SKM-1 (cell line): ENCODE measurements at regions not wholly inside any gene's neighbourhood (a gene's known extent, or its start where the extent isn't known, plus 50 kb on each side); places are given as distances from the start of the nearest gene placed in this dataset.
"Not testable (repeated sequence)": the region's sequence is repeated elsewhere in the genome, so short reads cannot be mapped to it uniquely, and the experiment has no call there.

Experiments used
- DNase-seq: peaks from one replicate; lab custom pipeline; 2025; ENCODE audit not compliant: unreplicated experiment; lab: John Stamatoyannopoulos, UW

- DNase-seq: not testable (repeated sequence)
Observed at GRCh38 chr7:26424319-26424718, 132.7 kb downstream of the SNX10 start.

GRCh38 chr7:26425655-26426054 lies 134.0 kb downstream of the SNX10 start:
- no peak for DNase-seq

GRCh38 chr7:26426096-26426495 lies 134.4 kb downstream of the SNX10 start:
- DNase-seq: no peak

GRCh38 chr7:26428571-26428970 lies 136.9 kb downstream of the SNX10 start:
- no peak for DNase-seq

- no peak for DNase-seq
Observed at GRCh38 chr7:26429168-26429567, 137.5 kb downstream of the SNX10 start.

GRCh38 chr7:26434974-26435373 lies 143.3 kb downstream of the SNX10 start:
- DNase-seq: no peak

GRCh38 chr7:26437003-26437532 lies 145.4 kb downstream of the SNX10 start:
- no peak for DNase-seq

- no peak for DNase-seq
Observed at GRCh38 chr7:26438078-26438477, 146.4 kb downstream of the SNX10 start.

GRCh38 chr7:26439521-26440232 lies 148.0 kb downstream of the SNX10 start:
- DNase-seq: no peak

GRCh38 chr7:26440233-26441001 lies 148.8 kb downstream of the SNX10 start:
- no peak for DNase-seq

- DNase-seq: no peak
Observed at GRCh38 chr7:26441002-26441521, 149.4 kb downstream of the SNX10 start.

- DNase-seq: no peak
Observed at GRCh38 chr7:26441611-26442277, 150.1 kb downstream of the SNX10 start.

GRCh38 chr7:26443006-26443405 lies 151.3 kb downstream of the SNX10 start:
- no peak for DNase-seq

- no peak for DNase-seq
Observed at GRCh38 chr7:26443751-26444150, 152.1 kb downstream of the SNX10 start.

GRCh38 chr7:26444555-26444954 lies 152.9 kb downstream of the SNX10 start:
- DNase-seq: no peak

GRCh38 chr7:26447116-26447515 lies 155.5 kb downstream of the SNX10 start:
- DNase-seq: no peak

- no peak for DNase-seq
Observed at GRCh38 chr7:26449175-26450165, 157.8 kb downstream of the SNX10 start.

GRCh38 chr7:26451997-26452396 lies 160.3 kb downstream of the SNX10 start:
- DNase-seq: no peak

GRCh38 chr7:26454180-26454579 lies 162.5 kb downstream of the SNX10 start:
- DNase-seq: no peak

- no peak for DNase-seq
Observed at GRCh38 chr7:26457696-26458327, 166.2 kb downstream of the SNX10 start.
